K562 (cell line): ENCODE measurements at regions not wholly inside any gene's neighbourhood (a gene's known extent, or its start where the extent isn't known, plus 50 kb on each side); places are given as distances from the start of the nearest gene placed in this dataset.

Experiments
- ATAC-seq: fragments of 200-7000 bp; cut with Tn5 transposase; 3 replicates; pipeline ENCODE4 v1.9.1; 2020; ENCODE audit warnings: moderate library complexity
- BruUV-seq: library from RNA; stranded (reverse); fragments of 400-500 nt; replicated peaks from 2 replicates; lab custom pipeline; 2021; lab: Mats Ljungman, UMichigan
- CTCF ChIA-PET: fragments of 300-600 bp; formaldehyde crosslinking; extraction: SDS; loops from one replicate; lab custom pipeline; 2021; ENCODE audit warnings: low intra/inter-chr PET ratio; lab: Yijun Ruan, JAX
- POLR2A ChIA-PET: fragments of 300-600, 350-650 bp; sonication (Branson Sonifier 250); formaldehyde crosslinking; extraction: SDS; loops from one replicate; lab custom pipeline; 2021; ENCODE audit warnings: antibody characterized with exemption, inconsistent platforms; lab: Yijun Ruan, JAX
- DNase-seq, 4 experiments: peaks; one replicate each; pipeline versions ENCODE4 v3.0.0 to v3.0.0-alpha.2; 2011 to 2018; ENCODE audit warnings: low spot score in 3 of 4, mixed read lengths in 3 of 4; ENCODE audit errors: extremely low read depth in 1 of 4
- FAIRE-seq: peaks from 2 replicates; lab custom pipeline; 2011; peaks lifted over from hg19 to GRCh38; lab: Jason Lieb, UNC
- H2AFZ ChIP-seq: 2 replicates; pipeline ENCODE4 v1.6.0; 2011; ENCODE audit warnings: low read depth, low read length, control low read depth, inconsistent platforms
- H3K27ac ChIP-seq: fragments of 200-600 bp; 3 replicates; pipeline ENCODE4 v1.8.0; 2011; ENCODE audit warnings: low read depth, mild to moderate bottlenecking, control low read depth, inconsistent platforms, low read length, moderate library complexity, mixed read lengths; ENCODE audit errors: extremely low read depth
- H3K27me3 ChIP-seq, 2 experiments: fragments of 300-600 bp in 1 of 2; 2 replicates in 1 of 2; 3 replicates in 1 of 2; pipeline versions ENCODE4 v1.6.0 to v1.8.0; 2011; ENCODE audit warnings: inconsistent platforms in 2 of 2, low read length in 2 of 2, mild to moderate bottlenecking in 1 of 2, mixed read lengths in 1 of 2, moderate library complexity in 1 of 2; ENCODE audit not compliant: control insufficient read depth in 2 of 2, insufficient read depth in 2 of 2
- H3K36me3 ChIP-seq: fragments of 300-600 bp; 3 replicates; pipeline ENCODE4 v1.8.0; 2011; ENCODE audit warnings: mild to moderate bottlenecking, low read length, inconsistent platforms; ENCODE audit not compliant: control insufficient read depth, insufficient read depth
- H3K4me1 ChIP-seq, 2 experiments: fragments of 200-600 bp in 1 of 2; replicated peaks in 1 of 2; 2 replicates in 1 of 2; 3 replicates in 1 of 2; pipeline versions ENCODE4 v1.5.1 to v1.8.0; 2011; ENCODE audit warnings: inconsistent platforms in 2 of 2, low read length in 2 of 2, mild to moderate bottlenecking in 1 of 2, mixed read lengths in 1 of 2, moderate library complexity in 1 of 2; ENCODE audit not compliant: control insufficient read depth in 2 of 2, insufficient read depth in 2 of 2
- H3K4me2 ChIP-seq: 2 replicates; pipeline ENCODE4 v1.6.1; 2011; ENCODE audit warnings: low read length, control low read depth, inconsistent platforms, mixed read lengths; ENCODE audit not compliant: insufficient read depth
- H3K4me3 ChIP-seq: fragments of 200-600 bp; sonication (generic), shearing (Covaris generic); 2 replicates; pipeline ENCODE4 v1.5.1; 2016; ENCODE audit warnings: control low read depth, inconsistent platforms
- H3K79me2 ChIP-seq: fragments of 200-600 bp; 3 replicates; pipeline ENCODE4 v1.8.0; 2011; ENCODE audit warnings: low read length, inconsistent platforms; ENCODE audit not compliant: control insufficient read depth, insufficient read depth
- H3K9ac ChIP-seq, 2 experiments: 2 replicates each; pipeline versions ENCODE4 v1.6.0 to v1.6.1; 2011; ENCODE audit warnings: low read depth in 2 of 2, low read length in 2 of 2, control low read depth in 1 of 2, inconsistent platforms in 1 of 2, mild to moderate bottlenecking in 1 of 2, mixed read lengths in 1 of 2; ENCODE audit not compliant: insufficient read depth in 1 of 2
- H3K9me1 ChIP-seq: one replicate; pipeline ENCODE4 v1.6.0; 2011; ENCODE audit warnings: inconsistent platforms, mild to moderate bottlenecking, low read length, moderate library complexity; ENCODE audit not compliant: control insufficient read depth, insufficient read depth
- H3K9me3 ChIP-seq: replicated peaks from 2 replicates; pipeline ENCODE4 v1.5.1; 2011; ENCODE audit warnings: low read depth, low read length, inconsistent platforms; ENCODE audit not compliant: control insufficient read depth, insufficient read depth
- H4K20me1 ChIP-seq: replicated peaks from 2 replicates; pipeline ENCODE4 v1.6.1; 2011; ENCODE audit warnings: low read length, inconsistent platforms, mixed read lengths; ENCODE audit not compliant: control insufficient read depth, insufficient read depth
- GATA2 ChIP-seq: sonication (generic); formaldehyde crosslinking; IDR thresholded peaks from 2 replicates; pipeline ENCODE4 v1.4.0; 2020; ENCODE audit warnings: mild to moderate bottlenecking, missing genetic modification reagents
- HSF4 ChIP-seq: fragments of 250-450 bp; sonication (Bioruptor Pico); IDR thresholded peaks from 2 replicates; pipeline ENCODE4 v2.1.2; 2022; ENCODE audit warnings: mild to moderate bottlenecking, moderate library complexity, borderline replicate concordance
- ILF3 ChIP-seq: fragments of 450-650 bp; IDR thresholded peaks from 2 replicates; pipeline ENCODE4 v1.6.1; 2018; ENCODE audit warnings: antibody characterized with exemption, mild to moderate bottlenecking, moderate library complexity, borderline replicate concordance
- MCM2 ChIP-seq: fragments of 450-650 bp; IDR thresholded peaks from 2 replicates; pipeline ENCODE4 v1.6.1; 2017; ENCODE audit warnings: low read depth, mild to moderate bottlenecking
- MTA3 ChIP-seq: fragments of 450-650 bp; formaldehyde crosslinking; IDR thresholded peaks from 2 replicates; pipeline ENCODE4 v1.6.1; 2017; ENCODE audit warnings: mild to moderate bottlenecking, borderline replicate concordance
- NFIX ChIP-seq: fragments of 250-450 bp; sonication (Bioruptor Pico); IDR thresholded peaks from 2 replicates; pipeline ENCODE4 v1.4.0; 2020; ENCODE audit warnings: low read depth, mild to moderate bottlenecking, moderate library complexity
- PHF21A ChIP-seq: fragments of 450-650 bp; IDR thresholded peaks from 2 replicates; pipeline ENCODE4 v1.6.1; 2017; ENCODE audit warnings: low read depth, borderline replicate concordance
- SRSF7 ChIP-seq: fragments of 200-400 bp; formaldehyde crosslinking; optimal IDR thresholded peaks from 2 replicates; pipeline ENCODE3; 2017; ENCODE audit warnings: mild to moderate bottlenecking, low read depth, low read length
- WGBS: fragments of 100-300 bp; shearing (Covaris generic); methylation state at CpG from one replicate; pipeline ENCODE4 v1.1.6; 2016; ENCODE audit warnings: low coverage, mixed read lengths; ENCODE audit not compliant: insufficient coverage; ENCODE audit errors: missing lambda C conversion rate; 5-methylcytosine and 5-hydroxymethylcytosine counted together
- in situ Hi-C: fragments of 300-500 bp; cut with MboI; formaldehyde crosslinking; loops from 4 replicates; pipeline ENCODE4 v1.15.0; 2018; ENCODE audit warnings: inconsistent platforms, mixed read lengths
- intact Hi-C: fragments of 100-400 bp; cut with micrococcal nuclease; formaldehyde crosslinking; loops from 2 replicates; pipeline ENCODE4 v1.14.2; 2022
- TF ChIP-seq, protein P1 (sequence below), 3 experiments: fragments of 200-800 bp in 1 of 3; sonication (Bioruptor generic) in 1 of 3; sonication (generic) in 1 of 3; formaldehyde crosslinking in 1 of 3; IDR thresholded peaks; 2 replicates each; pipeline versions ENCODE4 v1.6.1 to v1.8.0; 2016 to 2022; ENCODE audit warnings: mild to moderate bottlenecking in 2 of 3, missing compliant biosample characterization in 2 of 3, missing genetic modification characterization in 2 of 3, missing genetic modification reagents in 1 of 3
- TF ChIP-seq, protein P2 (sequence below): fragments of 250-450 bp; sonication (Bioruptor Pico); IDR thresholded peaks from 2 replicates; pipeline ENCODE4 v1.5.0; 2020; ENCODE audit warnings: mild to moderate bottlenecking, borderline replicate concordance

DNA sequence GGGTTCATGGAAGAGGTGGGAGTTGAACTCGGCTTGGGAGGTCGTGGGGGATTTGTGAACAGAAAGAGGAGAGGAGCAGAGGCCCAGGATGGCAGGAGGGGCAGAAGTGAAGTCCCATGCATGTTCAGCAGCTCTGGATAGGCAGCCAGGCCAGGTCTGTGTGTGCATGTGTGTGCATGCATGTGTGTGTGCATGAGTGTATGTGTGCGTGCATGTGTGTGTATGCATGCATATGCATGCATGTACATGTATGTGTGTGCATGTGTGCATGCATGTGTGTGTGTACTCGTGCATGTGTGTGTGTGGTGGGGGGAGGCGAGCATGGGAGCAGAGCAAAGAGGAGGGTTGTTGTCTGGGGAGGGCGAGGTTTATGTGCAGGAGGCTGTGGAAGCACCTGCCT, 178.4 kb downstream of the RPLP1 start (continued):
- TF ChIP-seq, protein P1, sequence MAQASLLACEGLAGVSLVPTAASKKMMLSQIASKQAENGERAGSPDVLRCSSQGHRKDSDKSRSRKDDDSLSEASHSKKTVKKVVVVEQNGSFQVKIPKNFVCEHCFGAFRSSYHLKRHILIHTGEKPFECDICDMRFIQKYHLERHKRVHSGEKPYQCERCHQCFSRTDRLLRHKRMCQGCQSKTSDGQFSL (CRISPR knock-in tag; IDR thresholded peaks at IDR 0.05) = no peak
- TF ChIP-seq, protein P1 (tag; IDR thresholded peaks at IDR 0.05) = no peak
- TF ChIP-seq GATA2 (CRISPR knock-in tag) = no peak
- TF ChIP-seq MCM2 = no peak
- TF ChIP-seq HSF4 = no peak

DNA sequence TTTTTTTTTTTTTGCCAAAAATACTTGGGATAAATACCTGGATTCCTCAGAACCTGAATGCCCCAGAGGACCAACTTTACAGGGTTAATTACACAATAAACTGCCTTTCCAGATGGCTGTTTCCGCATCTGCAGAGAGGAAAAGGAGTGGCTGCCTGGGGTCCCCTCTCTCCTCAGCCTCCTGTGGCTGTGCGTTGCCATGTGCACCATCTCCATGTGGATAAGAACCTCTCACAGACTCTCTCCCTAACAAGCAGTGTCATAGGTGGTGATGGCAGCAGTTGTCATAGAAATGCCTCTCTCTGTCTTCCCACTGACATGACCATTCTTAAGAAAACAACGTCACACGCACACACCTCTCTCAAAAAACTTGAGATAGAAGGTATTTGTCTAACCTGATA, 179.4 kb downstream of the RPLP1 start:
- 0% methylated on average over 3 of the region's 4 CpGs for WGBS
- FAIRE-seq = no peak

More for the DNA sequence above, 179.4 kb downstream of the RPLP1 start:
- H3K4me1 ChIP-seq = no peaks in the 10 kb centered on the region
- H3K27ac ChIP-seq = no peak overlapping the region
- H3K9ac ChIP-seq = no peak overlapping the region
- BruUV-seq = no TSS peak
- CTCF ChIA-PET = no interaction called here
- no peak for DNase-seq
- H3K9me1 ChIP-seq = no peaks in the 10 kb centered on the region
- in situ Hi-C loops = no loop called here
- no peaks in the 10 kb centered on the region for H3K79me2 ChIP-seq
- no peaks in the 10 kb centered on the region for H3K36me3 ChIP-seq
- H3K4me3 ChIP-seq = no peak overlapping the region
- H3K9me3 ChIP-seq = no peaks in the 10 kb centered on the region
- H2AFZ ChIP-seq = no peak overlapping the region
- intact Hi-C loops = no loop called here
- peaks cover 0 to 20% of the 10 kb centered on the region in 2 experiments; a peak in 2 of 5 replicates for H3K27me3 ChIP-seq
- H3K4me2 ChIP-seq = no peak overlapping the region
- H4K20me1 ChIP-seq = no peaks in the 10 kb centered on the region; the same call in 1 of the 2 replicates
- TF ChIP-seq MTA3 = no peak
- TF ChIP-seq, protein P2, sequence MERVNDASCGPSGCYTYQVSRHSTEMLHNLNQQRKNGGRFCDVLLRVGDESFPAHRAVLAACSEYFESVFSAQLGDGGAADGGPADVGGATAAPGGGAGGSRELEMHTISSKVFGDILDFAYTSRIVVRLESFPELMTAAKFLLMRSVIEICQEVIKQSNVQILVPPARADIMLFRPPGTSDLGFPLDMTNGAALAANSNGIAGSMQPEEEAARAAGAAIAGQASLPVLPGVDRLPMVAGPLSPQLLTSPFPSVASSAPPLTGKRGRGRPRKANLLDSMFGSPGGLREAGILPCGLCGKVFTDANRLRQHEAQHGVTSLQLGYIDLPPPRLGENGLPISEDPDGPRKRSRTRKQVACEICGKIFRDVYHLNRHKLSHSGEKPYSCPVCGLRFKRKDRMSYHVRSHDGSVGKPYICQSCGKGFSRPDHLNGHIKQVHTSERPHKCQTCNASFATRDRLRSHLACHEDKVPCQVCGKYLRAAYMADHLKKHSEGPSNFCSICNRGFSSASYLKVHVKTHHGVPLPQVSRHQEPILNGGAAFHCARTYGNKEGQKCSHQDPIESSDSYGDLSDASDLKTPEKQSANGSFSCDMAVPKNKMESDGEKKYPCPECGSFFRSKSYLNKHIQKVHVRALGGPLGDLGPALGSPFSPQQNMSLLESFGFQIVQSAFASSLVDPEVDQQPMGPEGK (CRISPR knock-in tag) = no peak
- no peak for TF ChIP-seq PHF21A
- TF ChIP-seq ILF3 = no peak
- no peak for TF ChIP-seq NFIX (CRISPR knock-in tag)
- no peak for TF ChIP-seq SRSF7
- TF ChIP-seq, all 486 proteins: peak for 0
- POLR2A ChIA-PET = interaction anchor here (0.6 kb wide), 1 partner anchor 80 kb away, joined by 3 read pairs; no protein-coding TSS in a partner anchor
- no peak for ATAC-seq
